ENCODE measurements at regions not wholly inside any gene's neighbourhood (a gene's known extent, or its start where the extent isn't known, plus 50 kb on each side); places are given as distances from the start of the nearest gene placed in this dataset.

GRCh38 chr6:86738078-86738477 is 199.2 kb upstream of the HTR1E start:
- no peak for TF ChIP-seq ZNF8 (CRISPR knock-in tag; IDR thresholded peaks at IDR 0.05)
- TF ChIP-seq CSRNP3 (CRISPR knock-in tag; IDR thresholded peaks at IDR 0.05): no peak
- TF ChIP-seq ARNTL (CRISPR knock-in tag; IDR thresholded peaks at IDR 0.05; ENCODE audit: borderline replicate concordance, low read depth): no peak
- TF ChIP-seq RARB (CRISPR knock-in tag; IDR thresholded peaks at IDR 0.05): no peak
- TF ChIP-seq PATZ1 (CRISPR knock-in tag; IDR thresholded peaks at IDR 0.05; ENCODE audit: borderline replicate concordance): no peak
- TF ChIP-seq ZNF565 (CRISPR knock-in tag; conservative IDR thresholded peaks at IDR 0.05; ENCODE audit: low read depth): no peak

All from SK-N-SH treated with all-trans-retinoic acid at 6 μM for 48 hours (cell line).